ENCODE measurements at regions not wholly inside any gene's neighbourhood (a gene's known extent, or its start where the extent isn't known, plus 50 kb on each side); places are given as distances from the start of the nearest gene placed in this dataset.
"Not testable (repeated sequence)": the region's sequence is repeated elsewhere in the genome, so short reads cannot be mapped to it uniquely, and the experiment has no call there.

GRCh38 chr3:25902586-25902985 lies 112.7 kb downstream of the OXSM start:
- H3K4me1 Mint-ChIP-seq, result peaks cover 4% of the 10 kb centered on the region
- H3K27me3 Mint-ChIP-seq, result peaks cover 2% of the 10 kb centered on the region
- ATAC-seq (ENCODE audit: low read depth) (no peak), DNase-seq (no peak)
- no peak overlapping the region for H3K27ac Mint-ChIP-seq
- POLR2A ChIA-PET, result no interaction called here
- no peaks in the 10 kb centered on the region for H3K9me3 Mint-ChIP-seq
- no peak overlapping the region for H3K4me3 Mint-ChIP-seq
- H3K36me3 Mint-ChIP-seq, result no peaks in the 10 kb centered on the region

- peaks cover 2% of the 10 kb centered on the region for H3K27me3 Mint-ChIP-seq
- peaks cover 4% of the 10 kb centered on the region for H3K4me1 Mint-ChIP-seq
- POLR2A ChIA-PET, result no interaction called here
Measured at GRCh38 chr3:25903371-25904129, 113.7 kb downstream of the OXSM start.

GRCh38 chr3:25904206-25904605 lies 114.3 kb downstream of the OXSM start:
- Mint-ChIP-seq H3K27ac (no peak overlapping the region), H3K4me3 (no peak overlapping the region), H3K9me3 (no peaks in the 10 kb centered on the region), H3K36me3 (no peaks in the 10 kb centered on the region), H3K27me3 (peaks cover 2% of the 10 kb centered on the region), H3K4me1 (peaks cover 4% of the 10 kb centered on the region)
- ATAC-seq (ENCODE audit: low read depth), result no peak
- POLR2A ChIA-PET, result no interaction called here
- DNase-seq, result no peak

More at GRCh38 chr3:25903371-25904129, 113.7 kb downstream of the OXSM start:
- ATAC-seq (ENCODE audit: low read depth), result no peak
- no peaks in the 10 kb centered on the region for H3K36me3 Mint-ChIP-seq
- H3K9me3 Mint-ChIP-seq, result no peaks in the 10 kb centered on the region
- H3K4me3 Mint-ChIP-seq, result no peak overlapping the region
- H3K27ac Mint-ChIP-seq, result no peak overlapping the region
- DNase-seq, result no peak

DNA sequence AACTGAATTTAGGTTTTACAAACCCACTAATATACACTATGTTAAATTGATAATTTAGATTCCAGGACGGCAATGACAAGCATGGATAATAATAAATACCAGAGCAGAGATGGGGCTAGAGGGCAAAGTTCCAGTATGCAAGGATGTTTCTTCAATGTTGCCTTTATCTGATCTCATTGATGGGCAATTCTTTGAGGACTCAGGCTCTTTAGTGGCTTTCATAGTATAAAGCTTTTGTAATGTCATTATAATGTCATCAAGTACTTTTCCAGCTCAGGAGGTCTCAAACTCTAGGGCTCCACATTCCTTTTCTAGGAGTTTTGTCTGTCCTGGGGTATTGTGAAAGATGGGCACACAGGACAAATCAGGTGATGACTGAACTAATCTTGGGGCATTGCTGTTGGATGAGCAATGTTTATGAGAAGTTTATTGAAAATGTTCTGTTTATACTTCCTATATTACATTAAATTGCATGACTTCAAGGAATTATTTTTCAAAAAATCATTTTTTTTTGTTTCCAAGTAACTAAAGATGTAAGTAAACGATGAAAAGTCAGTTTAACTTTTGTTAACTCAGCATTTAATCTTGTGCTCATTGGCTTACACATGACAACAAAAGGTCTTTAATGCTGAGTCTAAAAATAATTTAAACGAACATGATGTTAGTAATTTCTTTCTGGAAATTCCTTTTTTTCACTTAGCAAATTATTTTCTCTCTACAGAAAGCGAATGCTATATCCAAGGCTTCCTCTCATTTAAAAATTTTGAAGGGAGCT lies 116.4 kb downstream of the OXSM start:
- H3K27ac Mint-ChIP-seq, result no peak overlapping the region
- peaks cover 6% of the 10 kb centered on the region for H3K4me1 Mint-ChIP-seq
- H3K9me3 Mint-ChIP-seq, result no peaks in the 10 kb centered on the region
- H3K36me3 Mint-ChIP-seq, result no peaks in the 10 kb centered on the region
- H3K27me3 Mint-ChIP-seq, result peaks cover 2% of the 10 kb centered on the region
- H3K4me3 Mint-ChIP-seq, result no peak overlapping the region
- ATAC-seq (ENCODE audit: low read depth) (no peak), DNase-seq (no peak)
- POLR2A ChIA-PET, result no interaction called here

DNA sequence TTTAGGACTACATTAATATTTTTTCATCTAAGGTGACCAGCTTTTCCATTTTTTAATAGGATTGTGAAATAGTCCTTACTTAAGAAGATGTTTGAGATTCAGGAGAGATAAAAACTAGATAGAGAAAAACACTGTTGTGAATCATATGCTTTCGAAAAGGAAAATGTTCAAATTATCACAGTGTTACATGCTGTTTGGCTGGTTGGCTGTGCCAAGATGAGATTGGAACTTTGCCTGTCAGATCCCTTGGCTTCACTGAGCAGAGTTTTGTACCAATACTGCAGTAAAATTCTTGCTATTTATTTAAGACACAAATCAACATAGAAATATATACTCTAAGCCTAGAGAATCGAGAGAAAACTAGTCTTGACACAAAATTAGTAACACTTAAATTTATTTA lies 117.2 kb downstream of the OXSM start:
- Mint-ChIP-seq H3K27me3 (peaks cover 2% of the 10 kb centered on the region), H3K36me3 (no peaks in the 10 kb centered on the region), H3K27ac (no peak overlapping the region), H3K4me3 (no peak overlapping the region), H3K4me1 (peaks cover 10% of the 10 kb centered on the region), H3K9me3 (no peaks in the 10 kb centered on the region)
- DNase-seq (no peak), ATAC-seq (ENCODE audit: low read depth) (no peak)
- POLR2A ChIA-PET, result no interaction called here

GRCh38 chr3:25910105-25910504 lies 120.2 kb downstream of the OXSM start:
- Mint-ChIP-seq H3K4me1 (peaks cover 10% of the 10 kb centered on the region), H3K27ac (no peak overlapping the region), H3K27me3 (no peaks in the 10 kb centered on the region), H3K4me3 (no peak overlapping the region), H3K36me3 (no peaks in the 10 kb centered on the region), H3K9me3 (no peaks in the 10 kb centered on the region)
- ATAC-seq (ENCODE audit: low read depth) (no peak), DNase-seq (no peak)
- POLR2A ChIA-PET, result no interaction called here

DNA sequence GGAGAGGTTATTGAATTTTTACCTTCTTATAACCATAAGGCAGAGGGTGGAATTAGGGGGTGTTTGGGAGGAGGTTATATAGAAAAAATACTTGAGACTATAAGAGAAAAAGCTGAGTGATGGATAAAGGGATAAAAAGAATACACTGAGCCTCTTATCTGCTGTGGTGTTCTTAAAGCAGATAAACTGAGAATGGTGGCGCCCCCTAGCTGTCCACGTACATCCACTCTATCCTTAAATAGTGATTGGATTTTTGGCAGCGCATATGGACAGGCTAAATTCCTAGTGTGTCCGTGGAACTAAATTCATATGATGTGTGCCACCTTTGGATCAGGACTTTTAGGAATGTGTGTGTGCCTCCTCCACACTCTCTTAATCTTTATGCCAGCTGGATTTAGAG lies 121.1 kb downstream of the OXSM start:
- no peak overlapping the region for H3K27ac Mint-ChIP-seq
- no peak overlapping the region for H3K4me3 Mint-ChIP-seq
- peaks cover 10% of the 10 kb centered on the region for H3K4me1 Mint-ChIP-seq
- no peaks in the 10 kb centered on the region for H3K9me3 Mint-ChIP-seq
- no peaks in the 10 kb centered on the region for H3K36me3 Mint-ChIP-seq
- no peaks in the 10 kb centered on the region for H3K27me3 Mint-ChIP-seq
- POLR2A ChIA-PET, result no interaction called here
- no peak for ATAC-seq (ENCODE audit: low read depth)
- DNase-seq, result peak; percentile 41

DNA sequence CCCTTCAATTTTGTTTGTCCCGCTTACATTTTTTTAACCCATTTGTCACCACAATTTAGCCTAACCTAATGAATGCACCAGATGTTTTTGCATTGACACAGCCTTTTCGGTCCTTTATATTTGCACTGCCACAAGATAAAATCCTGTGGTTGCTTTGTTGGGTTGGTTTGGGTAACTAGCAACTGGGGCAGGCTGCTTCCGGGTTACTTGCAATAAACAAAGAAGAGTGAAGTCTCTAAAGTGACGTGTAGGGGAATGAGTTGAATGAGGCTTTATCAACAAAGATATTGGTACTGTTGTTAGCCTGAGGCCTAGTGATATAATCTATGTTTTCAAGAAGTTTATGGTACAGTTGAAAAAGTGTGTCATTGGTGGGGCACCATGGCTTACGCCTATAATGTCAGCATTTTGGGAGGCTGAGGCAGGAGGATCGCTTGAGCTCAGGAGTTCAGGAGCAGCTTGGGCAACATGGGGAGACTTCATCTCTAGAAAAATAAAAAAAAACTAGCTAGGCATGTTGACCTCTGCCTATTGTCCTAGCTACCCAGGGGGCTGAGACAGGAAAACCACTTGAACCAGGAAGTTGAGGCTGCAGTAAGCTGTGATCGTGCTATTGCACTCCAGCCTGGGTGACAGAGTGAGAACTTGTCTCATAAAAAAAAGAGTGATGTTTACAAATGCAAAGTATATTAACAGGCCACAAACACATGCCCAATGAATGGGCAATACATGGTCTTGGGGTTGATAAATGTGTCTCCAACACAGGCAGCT lies 121.8 kb downstream of the OXSM start:
- H3K9me3 Mint-ChIP-seq, result no peaks in the 10 kb centered on the region
- DNase-seq (no peak), ATAC-seq (ENCODE audit: low read depth) (peak; percentile 36)
- H3K27ac Mint-ChIP-seq, result peak overlapping the region; percentile 76
- H3K4me3 Mint-ChIP-seq, result no peak overlapping the region
- no peaks in the 10 kb centered on the region for H3K27me3 Mint-ChIP-seq
- POLR2A ChIA-PET, result interaction anchor here (0.5 kb wide), 1 partner anchor 240 kb away, joined by 4 read pairs; no protein-coding TSS in a partner anchor
- peaks cover 10% of the 10 kb centered on the region for H3K4me1 Mint-ChIP-seq
- H3K36me3 Mint-ChIP-seq, result no peaks in the 10 kb centered on the region

GRCh38 chr3:25913179-25913578 lies 123.3 kb downstream of the OXSM start:
- Mint-ChIP-seq H3K4me1 (peaks cover 10% of the 10 kb centered on the region), H3K9me3 (no peaks in the 10 kb centered on the region), H3K36me3 (no peaks in the 10 kb centered on the region), H3K27ac (no peak overlapping the region), H3K27me3 (no peaks in the 10 kb centered on the region), H3K4me3 (no peak overlapping the region)
- no peak for ATAC-seq (ENCODE audit: low read depth)
- DNase-seq, result no peak
- POLR2A ChIA-PET, result no interaction called here

DNA sequence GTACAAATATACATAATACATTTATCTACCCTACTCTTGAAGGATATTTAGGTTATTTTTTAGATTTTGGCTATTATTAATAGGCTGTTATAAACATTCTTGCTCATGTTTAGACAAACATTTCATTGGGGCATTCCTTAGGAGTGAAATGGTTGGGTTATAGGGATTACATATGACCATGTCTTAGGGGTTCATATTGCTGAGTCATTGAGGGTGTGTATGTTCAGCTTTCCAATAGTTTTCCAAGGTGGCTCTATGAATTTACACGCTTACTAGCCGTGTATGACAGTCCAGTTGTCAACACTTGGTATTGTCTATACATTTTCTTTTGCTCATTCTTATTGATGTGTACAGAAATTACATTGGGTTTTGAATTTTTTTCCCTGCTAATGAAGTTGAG lies 125.8 kb downstream of the OXSM start:
- no peak overlapping the region for H3K4me3 Mint-ChIP-seq
- peaks cover 11% of the 10 kb centered on the region for H3K27me3 Mint-ChIP-seq
- H3K9me3 Mint-ChIP-seq, result no peaks in the 10 kb centered on the region
- ATAC-seq (ENCODE audit: low read depth) (no peak), DNase-seq (no peak)
- peaks cover 9% of the 10 kb centered on the region for H3K4me1 Mint-ChIP-seq
- H3K27ac Mint-ChIP-seq, result no peak overlapping the region
- POLR2A ChIA-PET, result no interaction called here
- H3K36me3 Mint-ChIP-seq, result no peaks in the 10 kb centered on the region

- ATAC-seq (ENCODE audit: low read depth) (no peak), DNase-seq (no peak)
- H3K27me3 Mint-ChIP-seq, result peaks cover 12% of the 10 kb centered on the region
- no peaks in the 10 kb centered on the region for H3K9me3 Mint-ChIP-seq
- no peak overlapping the region for H3K27ac Mint-ChIP-seq
- H3K4me3 Mint-ChIP-seq, result no peak overlapping the region
- peaks cover 8% of the 10 kb centered on the region for H3K4me1 Mint-ChIP-seq
- H3K36me3 Mint-ChIP-seq, result no peaks in the 10 kb centered on the region
- POLR2A ChIA-PET, result no interaction called here
Measured at GRCh38 chr3:25916321-25916720, 126.4 kb downstream of the OXSM start.

DNA sequence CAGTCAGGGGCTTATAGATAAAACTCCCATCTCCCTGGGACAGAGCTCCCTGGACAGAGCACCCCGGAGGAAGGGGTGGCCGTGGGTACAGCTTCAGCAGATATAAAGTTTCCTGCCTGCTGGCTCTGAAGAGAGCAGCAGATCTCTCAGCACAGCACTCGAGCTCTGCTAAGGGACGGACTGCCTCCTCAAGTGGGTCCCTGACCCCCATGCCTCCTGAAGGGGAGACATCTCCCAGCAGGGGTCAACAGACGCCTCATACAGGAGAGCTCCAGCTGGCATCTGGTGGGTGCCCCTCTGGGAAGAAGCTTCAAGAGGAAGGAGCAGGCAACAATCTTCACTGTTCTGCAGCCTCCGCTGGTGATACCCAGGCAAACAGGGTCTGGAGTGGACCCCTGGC lies 142.1 kb downstream of the OXSM start:
- H3K4me3 Mint-ChIP-seq; H3K27me3 Mint-ChIP-seq; H3K4me1 Mint-ChIP-seq; DNase-seq; H3K9me3 Mint-ChIP-seq; ATAC-seq (ENCODE audit: low read depth); POLR2A ChIA-PET; H3K36me3 Mint-ChIP-seq; H3K27ac Mint-ChIP-seq: not testable (repeated sequence)

GRCh38 chr3:25938566-25939325 lies 148.9 kb downstream of the OXSM start:
- Mint-ChIP-seq H3K27ac (no peak overlapping the region), H3K27me3 (peaks cover 4% of the 10 kb centered on the region), H3K9me3 (peaks cover 4% of the 10 kb centered on the region), H3K36me3 (no peaks in the 10 kb centered on the region), H3K4me3 (no peak overlapping the region), H3K4me1 (no peaks in the 10 kb centered on the region)
- POLR2A ChIA-PET, result no interaction called here
- DNase-seq (no peak), ATAC-seq (ENCODE audit: low read depth) (no peak)

Data from activated naive CD8-positive, alpha-beta T cell treated with anti-CD3 and anti-CD28 coated beads, Interleukin-2, amount 10 ng/mL, durations not matched to agents 7 days and 5 days (primary cell).